ENCODE measurements at regions not wholly inside any gene's neighbourhood (a gene's known extent, or its start where the extent isn't known, plus 50 kb on each side); places are given as distances from the start of the nearest gene placed in this dataset.
"Not testable (repeated sequence)": the region's sequence is repeated elsewhere in the genome, so short reads cannot be mapped to it uniquely, and the experiment has no call there.

DNA sequence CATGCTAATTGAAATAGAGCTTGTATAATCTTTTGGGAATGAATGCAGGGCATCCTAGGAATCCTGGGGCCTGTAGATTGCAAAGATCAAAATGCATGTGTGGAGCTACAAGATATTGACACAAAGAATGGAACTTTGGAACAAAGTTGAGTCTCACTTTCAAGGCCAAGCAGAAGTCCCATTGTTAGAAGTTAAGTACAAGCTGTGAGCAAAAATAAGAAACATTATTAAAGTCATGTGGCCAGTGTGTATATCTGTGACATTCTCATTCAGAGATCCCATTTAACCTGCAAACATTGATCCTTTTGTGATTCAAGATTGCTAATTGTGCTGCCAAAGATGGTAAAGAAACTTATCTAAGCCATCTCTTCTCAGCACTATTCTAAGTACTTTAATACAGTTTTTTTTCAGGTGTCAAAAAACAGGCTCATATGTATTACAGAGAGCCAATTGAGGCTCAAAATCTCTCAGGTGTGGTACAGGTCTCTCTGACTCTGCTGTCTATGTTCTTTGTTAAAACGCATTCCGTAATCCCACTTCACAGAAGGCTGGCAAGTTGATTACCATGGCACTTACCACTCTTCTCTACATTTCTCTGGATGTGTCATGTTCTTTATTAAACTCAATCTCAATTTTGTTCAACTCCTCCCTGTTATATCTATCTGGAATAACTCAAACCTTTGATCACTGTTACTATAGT lies 704.4 kb upstream of the NEGR1 start:
- TF ChIP-seq EZH2 (IDR thresholded peaks at IDR 0.05; ENCODE audit: borderline replicate concordance, low read depth, low read length, severe bottlenecking): no peak
- TF ChIP-seq, protein P1, sequence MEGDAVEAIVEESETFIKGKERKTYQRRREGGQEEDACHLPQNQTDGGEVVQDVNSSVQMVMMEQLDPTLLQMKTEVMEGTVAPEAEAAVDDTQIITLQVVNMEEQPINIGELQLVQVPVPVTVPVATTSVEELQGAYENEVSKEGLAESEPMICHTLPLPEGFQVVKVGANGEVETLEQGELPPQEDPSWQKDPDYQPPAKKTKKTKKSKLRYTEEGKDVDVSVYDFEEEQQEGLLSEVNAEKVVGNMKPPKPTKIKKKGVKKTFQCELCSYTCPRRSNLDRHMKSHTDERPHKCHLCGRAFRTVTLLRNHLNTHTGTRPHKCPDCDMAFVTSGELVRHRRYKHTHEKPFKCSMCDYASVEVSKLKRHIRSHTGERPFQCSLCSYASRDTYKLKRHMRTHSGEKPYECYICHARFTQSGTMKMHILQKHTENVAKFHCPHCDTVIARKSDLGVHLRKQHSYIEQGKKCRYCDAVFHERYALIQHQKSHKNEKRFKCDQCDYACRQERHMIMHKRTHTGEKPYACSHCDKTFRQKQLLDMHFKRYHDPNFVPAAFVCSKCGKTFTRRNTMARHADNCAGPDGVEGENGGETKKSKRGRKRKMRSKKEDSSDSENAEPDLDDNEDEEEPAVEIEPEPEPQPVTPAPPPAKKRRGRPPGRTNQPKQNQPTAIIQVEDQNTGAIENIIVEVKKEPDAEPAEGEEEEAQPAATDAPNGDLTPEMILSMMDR (IDR thresholded peaks at IDR 0.05; ENCODE audit: borderline replicate concordance, extremely low read depth, low read length, poor library complexity, severe bottlenecking): no peak
- Histone ChIP-seq H3K27me3 (ENCODE audit: insufficient read depth, low read length, poor library complexity) (no peaks in the 10 kb centered on the region), H3K9me3 (ENCODE audit: insufficient read depth, low read length, severe bottlenecking) (no peaks in the 10 kb centered on the region), H3K36me3 (ENCODE audit: insufficient read depth, low read length) (no peaks in the 10 kb centered on the region), H3K27ac (ENCODE audit: low read length) (no peak overlapping the region), H3K9ac (ENCODE audit: low read depth, low read length) (no peak overlapping the region), H4K20me1 (ENCODE audit: insufficient read depth, low read length) (no peaks in the 10 kb centered on the region), H3K79me2 (ENCODE audit: insufficient read depth, low read length) (no peaks in the 10 kb centered on the region), H3K4me3 (ENCODE audit: low read depth in 1 of 2, low read length in 2 of 2) (no peak overlapping the region), H2AFZ (ENCODE audit: low read depth, low read length) (no peak overlapping the region), H3K4me1 (ENCODE audit: insufficient read depth, low read length) (no peaks in the 10 kb centered on the region), H3K4me2 (ENCODE audit: insufficient read depth, low read length) (no peak overlapping the region)
- ATAC-seq (ENCODE audit: insufficient read depth, low read depth) (no peak), DNase-seq (no peak)

DNA sequence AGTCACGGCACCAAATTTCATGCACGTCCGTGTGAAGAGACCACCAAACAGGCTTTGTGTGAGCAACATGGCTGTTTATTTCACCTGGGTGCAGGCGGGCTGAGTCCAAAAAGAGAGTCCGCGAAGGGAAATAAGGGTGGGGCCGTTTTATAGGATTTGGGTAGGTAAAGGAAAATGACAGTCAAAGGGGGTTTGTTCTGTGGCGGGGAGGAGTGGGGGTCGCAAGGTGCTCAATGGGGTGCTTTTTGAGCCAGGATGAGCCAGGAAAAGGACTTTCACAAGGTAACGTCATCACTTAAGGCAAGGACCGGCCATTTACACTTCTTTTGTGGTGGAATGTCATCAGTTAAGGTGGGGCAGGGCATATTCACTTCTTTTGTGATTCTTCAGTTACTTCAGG lies 702.7 kb upstream of the NEGR1 start:
- H3K36me3 ChIP-seq (ENCODE audit: insufficient read depth, low read length); H4K20me1 ChIP-seq (ENCODE audit: insufficient read depth, low read length); H3K4me3 ChIP-seq (ENCODE audit: low read depth in 1 of 2, low read length in 2 of 2); H3K9me3 ChIP-seq (ENCODE audit: insufficient read depth, low read length, severe bottlenecking); H3K4me2 ChIP-seq (ENCODE audit: insufficient read depth, low read length); H3K4me1 ChIP-seq (ENCODE audit: insufficient read depth, low read length); H3K9ac ChIP-seq (ENCODE audit: low read depth, low read length); H2AFZ ChIP-seq (ENCODE audit: low read depth, low read length); H3K27me3 ChIP-seq (ENCODE audit: insufficient read depth, low read length, poor library complexity); DNase-seq; H3K79me2 ChIP-seq (ENCODE audit: insufficient read depth, low read length); H3K27ac ChIP-seq (ENCODE audit: low read length); ATAC-seq (ENCODE audit: insufficient read depth, low read depth): not testable (repeated sequence)

DNA sequence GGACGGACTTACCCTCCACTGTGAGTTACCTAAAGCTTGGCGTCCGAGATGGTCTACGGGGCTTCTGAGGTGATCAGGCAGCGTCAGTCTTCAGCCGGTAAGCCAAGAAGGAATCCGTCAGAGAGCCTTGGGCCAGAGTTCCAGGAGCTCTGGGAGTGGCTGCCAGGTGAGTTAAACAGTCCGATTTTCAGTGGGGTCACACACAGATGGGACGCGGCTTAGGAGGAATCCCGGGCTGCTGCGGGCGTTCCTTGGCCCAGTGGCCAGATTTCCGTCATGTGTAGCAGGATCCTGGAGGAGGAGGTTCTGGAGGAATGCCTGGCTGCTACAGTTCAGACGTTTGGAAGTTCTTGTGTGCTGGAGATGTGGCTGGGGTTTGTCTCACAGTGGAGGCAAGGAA lies 700.7 kb upstream of the NEGR1 start:
- not testable (repeated sequence) for ATAC-seq (ENCODE audit: insufficient read depth, low read depth); H3K9me3 ChIP-seq (ENCODE audit: insufficient read depth, low read length, severe bottlenecking); H3K27ac ChIP-seq (ENCODE audit: low read length); H3K4me1 ChIP-seq (ENCODE audit: insufficient read depth, low read length); H2AFZ ChIP-seq (ENCODE audit: low read depth, low read length); H3K79me2 ChIP-seq (ENCODE audit: insufficient read depth, low read length); H3K36me3 ChIP-seq (ENCODE audit: insufficient read depth, low read length); H3K27me3 ChIP-seq (ENCODE audit: insufficient read depth, low read length, poor library complexity); DNase-seq; H3K9ac ChIP-seq (ENCODE audit: low read depth, low read length); H4K20me1 ChIP-seq (ENCODE audit: insufficient read depth, low read length); H3K4me3 ChIP-seq (ENCODE audit: low read depth in 1 of 2, low read length in 2 of 2); H3K4me2 ChIP-seq (ENCODE audit: insufficient read depth, low read length)

DNA sequence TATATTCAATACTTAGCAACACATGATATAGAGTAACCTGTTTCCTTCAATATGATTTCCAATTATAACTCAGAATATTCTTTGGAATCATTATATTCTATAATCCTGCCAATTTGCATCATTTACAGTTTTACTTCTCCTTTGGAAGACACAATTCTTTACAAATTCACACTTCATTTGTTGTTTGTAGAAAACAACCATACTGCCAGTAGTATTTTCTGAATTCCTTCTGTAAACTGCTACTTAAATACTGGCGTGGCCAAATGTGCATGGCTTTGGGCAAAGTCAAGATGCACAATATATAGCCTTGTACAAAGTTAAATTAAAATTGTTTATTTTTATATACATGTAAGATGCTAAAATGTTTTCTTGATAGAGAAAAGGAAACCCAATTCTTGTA lies 687.1 kb upstream of the NEGR1 start:
- TF ChIP-seq EZH2 (IDR thresholded peaks at IDR 0.05; ENCODE audit: borderline replicate concordance, low read depth, low read length, severe bottlenecking): no peak
- TF ChIP-seq, protein P1 (IDR thresholded peaks at IDR 0.05; ENCODE audit: borderline replicate concordance, extremely low read depth, low read length, poor library complexity, severe bottlenecking): no peak
- Histone ChIP-seq H3K36me3 (ENCODE audit: insufficient read depth, low read length) (no peaks in the 10 kb centered on the region), H3K27ac (ENCODE audit: low read length) (no peak overlapping the region), H3K9me3 (ENCODE audit: insufficient read depth, low read length, severe bottlenecking) (no peaks in the 10 kb centered on the region), H3K4me2 (ENCODE audit: insufficient read depth, low read length) (no peak overlapping the region), H3K4me3 (ENCODE audit: low read depth in 1 of 2, low read length in 2 of 2) (no peak overlapping the region), H3K27me3 (ENCODE audit: insufficient read depth, low read length, poor library complexity) (no peaks in the 10 kb centered on the region), H4K20me1 (ENCODE audit: insufficient read depth, low read length) (no peaks in the 10 kb centered on the region), H3K9ac (ENCODE audit: low read depth, low read length) (no peak overlapping the region), H3K4me1 (ENCODE audit: insufficient read depth, low read length) (no peaks in the 10 kb centered on the region), H3K79me2 (ENCODE audit: insufficient read depth, low read length) (no peaks in the 10 kb centered on the region), H2AFZ (ENCODE audit: low read depth, low read length) (no peak overlapping the region)
- ATAC-seq (ENCODE audit: insufficient read depth, low read depth): no peak
- DNase-seq: no peak
